K562 (cell line): ENCODE measurements at regions not wholly inside any gene's neighbourhood (a gene's known extent, or its start where the extent isn't known, plus 50 kb on each side); places are given as distances from the start of the nearest gene placed in this dataset.
A peak's percentile ranks its signal among the peaks of the same experiment; 100 is the strongest.

ENCODE experiments used
- ATAC-seq: fragments of 200-7000 bp; cut with Tn5 transposase; 3 replicates; pipeline ENCODE4 v1.9.1; 2020; ENCODE audit warnings: moderate library complexity
- BruUV-seq: library from RNA; stranded (reverse); fragments of 400-500 nt; replicated peaks from 2 replicates; lab custom pipeline; 2021; lab: Mats Ljungman, UMichigan
- CTCF ChIA-PET: fragments of 300-600 bp; formaldehyde crosslinking; extraction: SDS; loops from one replicate; lab custom pipeline; 2021; ENCODE audit warnings: low intra/inter-chr PET ratio; lab: Yijun Ruan, JAX
- POLR2A ChIA-PET: fragments of 300-600, 350-650 bp; sonication (Branson Sonifier 250); formaldehyde crosslinking; extraction: SDS; loops from one replicate; lab custom pipeline; 2021; ENCODE audit warnings: antibody characterized with exemption, inconsistent platforms; lab: Yijun Ruan, JAX
- DNase-seq, 4 experiments: peaks; one replicate each; pipeline versions ENCODE4 v3.0.0 to v3.0.0-alpha.2; 2011 to 2018; ENCODE audit warnings: low spot score in 3 of 4, mixed read lengths in 3 of 4; ENCODE audit errors: extremely low read depth in 1 of 4
- FAIRE-seq: peaks from 2 replicates; lab custom pipeline; 2011; peaks lifted over from hg19 to GRCh38; lab: Jason Lieb, UNC
- H2AFZ ChIP-seq: 2 replicates; pipeline ENCODE4 v1.6.0; 2011; ENCODE audit warnings: low read depth, low read length, control low read depth, inconsistent platforms
- H3K27ac ChIP-seq: fragments of 200-600 bp; 3 replicates; pipeline ENCODE4 v1.8.0; 2011; ENCODE audit warnings: low read depth, mild to moderate bottlenecking, control low read depth, inconsistent platforms, low read length, moderate library complexity, mixed read lengths; ENCODE audit errors: extremely low read depth
- H3K27me3 ChIP-seq, 2 experiments: fragments of 300-600 bp in 1 of 2; 2 replicates in 1 of 2; 3 replicates in 1 of 2; pipeline versions ENCODE4 v1.6.0 to v1.8.0; 2011; ENCODE audit warnings: inconsistent platforms in 2 of 2, low read length in 2 of 2, mild to moderate bottlenecking in 1 of 2, mixed read lengths in 1 of 2, moderate library complexity in 1 of 2; ENCODE audit not compliant: control insufficient read depth in 2 of 2, insufficient read depth in 2 of 2
- H3K36me3 ChIP-seq: fragments of 300-600 bp; 3 replicates; pipeline ENCODE4 v1.8.0; 2011; ENCODE audit warnings: mild to moderate bottlenecking, low read length, inconsistent platforms; ENCODE audit not compliant: control insufficient read depth, insufficient read depth
- H3K4me1 ChIP-seq, 2 experiments: fragments of 200-600 bp in 1 of 2; replicated peaks in 1 of 2; 2 replicates in 1 of 2; 3 replicates in 1 of 2; pipeline versions ENCODE4 v1.5.1 to v1.8.0; 2011; ENCODE audit warnings: inconsistent platforms in 2 of 2, low read length in 2 of 2, mild to moderate bottlenecking in 1 of 2, mixed read lengths in 1 of 2, moderate library complexity in 1 of 2; ENCODE audit not compliant: control insufficient read depth in 2 of 2, insufficient read depth in 2 of 2
- H3K4me2 ChIP-seq: 2 replicates; pipeline ENCODE4 v1.6.1; 2011; ENCODE audit warnings: low read length, control low read depth, inconsistent platforms, mixed read lengths; ENCODE audit not compliant: insufficient read depth
- H3K4me3 ChIP-seq: fragments of 200-600 bp; sonication (generic), shearing (Covaris generic); 2 replicates; pipeline ENCODE4 v1.5.1; 2016; ENCODE audit warnings: control low read depth, inconsistent platforms
- H3K79me2 ChIP-seq: fragments of 200-600 bp; 3 replicates; pipeline ENCODE4 v1.8.0; 2011; ENCODE audit warnings: low read length, inconsistent platforms; ENCODE audit not compliant: control insufficient read depth, insufficient read depth
- H3K9ac ChIP-seq, 2 experiments: 2 replicates each; pipeline versions ENCODE4 v1.6.0 to v1.6.1; 2011; ENCODE audit warnings: low read depth in 2 of 2, low read length in 2 of 2, control low read depth in 1 of 2, inconsistent platforms in 1 of 2, mild to moderate bottlenecking in 1 of 2, mixed read lengths in 1 of 2; ENCODE audit not compliant: insufficient read depth in 1 of 2
- H3K9me1 ChIP-seq: one replicate; pipeline ENCODE4 v1.6.0; 2011; ENCODE audit warnings: inconsistent platforms, mild to moderate bottlenecking, low read length, moderate library complexity; ENCODE audit not compliant: control insufficient read depth, insufficient read depth
- H3K9me3 ChIP-seq: replicated peaks from 2 replicates; pipeline ENCODE4 v1.5.1; 2011; ENCODE audit warnings: low read depth, low read length, inconsistent platforms; ENCODE audit not compliant: control insufficient read depth, insufficient read depth
- H4K20me1 ChIP-seq: replicated peaks from 2 replicates; pipeline ENCODE4 v1.6.1; 2011; ENCODE audit warnings: low read length, inconsistent platforms, mixed read lengths; ENCODE audit not compliant: control insufficient read depth, insufficient read depth
- ATF7 ChIP-seq: fragments of 450-650 bp; IDR thresholded peaks from 2 replicates; pipeline ENCODE4 v1.7.1; 2014; ENCODE audit warnings: mild to moderate bottlenecking, moderate library complexity
- CREM ChIP-seq: IDR thresholded peaks from 2 replicates; pipeline ENCODE4 v1.6.1; 2014; ENCODE audit warnings: antibody characterized with exemption, low read depth
- ELF1 ChIP-seq: fragments of 200-800 bp; sonication (Bioruptor generic); IDR thresholded peaks from 2 replicates; pipeline ENCODE4 v1.6.1; 2016; ENCODE audit warnings: missing genetic modification characterization, missing compliant biosample characterization
- FOXJ3 ChIP-seq: sonication (generic); formaldehyde crosslinking; IDR thresholded peaks from 2 replicates; pipeline ENCODE4 v1.4.0; 2020; ENCODE audit warnings: mild to moderate bottlenecking, missing genetic modification reagents
- FOXM1 ChIP-seq, 2 experiments: fragments of 450-650 bp in 1 of 2; sonication (generic) in 1 of 2; formaldehyde crosslinking in 1 of 2; IDR thresholded peaks; 2 replicates each; pipeline versions ENCODE4 v1.6.1 to v1.9.0; 2017 to 2022; ENCODE audit warnings: low read depth in 2 of 2, mild to moderate bottlenecking in 2 of 2, missing genetic modification reagents in 1 of 2, moderate library complexity in 1 of 2
- MEIS2 ChIP-seq: fragments of 450-650 bp; IDR thresholded peaks from 2 replicates; pipeline ENCODE4 v1.6.1; 2014; ENCODE audit warnings: mild to moderate bottlenecking; ENCODE audit not compliant: partially characterized antibody
- RAD51 ChIP-seq: fragments of 450-650 bp; IDR thresholded peaks from 2 replicates; pipeline ENCODE4 v1.7.1; 2016; ENCODE audit warnings: low read depth, mild to moderate bottlenecking, borderline replicate concordance
- SPI1 ChIP-seq: IDR thresholded peaks from 2 replicates; pipeline ENCODE4 v1.6.1; 2011; ENCODE audit warnings: low read depth, low read length, control low read depth, borderline replicate concordance
- YY1 ChIP-seq, 3 experiments: IDR thresholded peaks; 2 replicates each; pipeline ENCODE4 v1.6.1; 2011; ENCODE audit warnings: low read length in 2 of 3, mild to moderate bottlenecking in 2 of 3, moderate library complexity in 2 of 3, borderline replicate concordance in 1 of 3, control low read depth in 1 of 3, low read depth in 1 of 3; ENCODE audit not compliant: insufficient read depth in 3 of 3, insufficient replicate concordance in 2 of 3, control insufficient read depth in 1 of 3, insufficient read length in 1 of 3; ENCODE audit errors: extremely low read depth in 1 of 3
- ZBTB17 ChIP-seq: fragments of 450-650 bp; formaldehyde crosslinking; IDR thresholded peaks from 2 replicates; pipeline ENCODE4 v1.4.0; 2020; ENCODE audit warnings: mild to moderate bottlenecking
- ZNF143 ChIP-seq: sonication (generic); formaldehyde crosslinking; IDR thresholded peaks from 2 replicates; pipeline ENCODE4 v1.9.0; 2022; ENCODE audit warnings: mild to moderate bottlenecking, missing genetic modification reagents
- WGBS: fragments of 100-300 bp; shearing (Covaris generic); methylation state at CpG from one replicate; pipeline ENCODE4 v1.1.6; 2016; ENCODE audit warnings: low coverage, mixed read lengths; ENCODE audit not compliant: insufficient coverage; ENCODE audit errors: missing lambda C conversion rate; 5-methylcytosine and 5-hydroxymethylcytosine counted together
- in situ Hi-C: fragments of 300-500 bp; cut with MboI; formaldehyde crosslinking; loops from 4 replicates; pipeline ENCODE4 v1.15.0; 2018; ENCODE audit warnings: inconsistent platforms, mixed read lengths
- intact Hi-C: fragments of 100-400 bp; cut with micrococcal nuclease; formaldehyde crosslinking; loops from 2 replicates; pipeline ENCODE4 v1.14.2; 2022
- TF ChIP-seq, protein P1 (sequence below), 2 experiments: fragments of 450-650 bp; IDR thresholded peaks; 2 replicates each; pipeline ENCODE4 v1.6.1; 2018; ENCODE audit warnings: mild to moderate bottlenecking in 2 of 2, low read depth in 1 of 2; ENCODE audit not compliant: partially characterized antibody in 2 of 2
- TF ChIP-seq, protein P2 (sequence below): sonication (generic); formaldehyde crosslinking; IDR thresholded peaks from 2 replicates; pipeline ENCODE4 v1.9.0; 2022; ENCODE audit warnings: mild to moderate bottlenecking, missing genetic modification reagents
- TF ChIP-seq, protein P3 (sequence below): sonication (generic); formaldehyde crosslinking; IDR thresholded peaks from 2 replicates; pipeline ENCODE4 v1.8.0; 2022; ENCODE audit warnings: missing genetic modification reagents, mild to moderate bottlenecking, moderate library complexity, borderline replicate concordance
- TF ChIP-seq, protein P4 (sequence below): sonication (generic); formaldehyde crosslinking; IDR thresholded peaks from 2 replicates; pipeline ENCODE4 v1.5.0; 2020; ENCODE audit warnings: missing genetic modification reagents

DNA sequence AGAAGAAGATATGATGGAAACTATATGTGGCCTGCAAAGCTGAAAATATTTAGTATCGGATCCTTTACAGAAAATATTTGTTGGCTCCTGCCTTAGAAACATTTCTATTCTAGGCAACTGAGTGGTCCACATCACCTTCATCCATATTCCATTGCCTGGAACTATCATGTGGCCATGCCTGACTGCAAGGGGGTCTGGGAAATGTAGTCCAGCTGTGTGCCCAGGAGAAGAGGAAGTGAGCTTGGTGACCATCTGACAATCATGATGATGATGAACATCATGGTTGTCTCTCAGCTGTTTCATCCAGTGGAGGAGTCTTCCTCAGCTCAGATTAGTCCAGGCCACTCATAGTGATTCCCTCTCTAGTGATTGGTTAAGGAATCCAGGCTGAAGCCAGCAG, 61.8 kb upstream of the IFNLR1 start:
- Histone ChIP-seq H3K4me2 (no peak overlapping the region), H3K79me2 (no peaks in the 10 kb centered on the region), H3K9me3 (no peaks in the 10 kb centered on the region), H3K27me3 (peaks cover 5 to 19% of the 10 kb centered on the region in 2 experiments; a peak in 4 of 5 replicates), H3K4me3 (no peak overlapping the region), H3K9ac (no peak overlapping the region), H4K20me1 (no peaks in the 10 kb centered on the region), H2AFZ (peak overlapping the region; percentile 13; the same call in 1 of the 2 replicates), H3K9me1 (no peaks in the 10 kb centered on the region), H3K36me3 (no peaks in the 10 kb centered on the region), H3K4me1 (peaks cover 4 to 9% of the 10 kb centered on the region in 2 experiments; a peak in 3 of 5 replicates), H3K27ac (no peak overlapping the region)
- ChIA-PET CTCF (no interaction called here), POLR2A (interaction anchor here (0.6 to 1.1 kb wide), 4 partner anchors 18 to 629 kb away, joined by 3 read pairs; no protein-coding TSS in a partner anchor)
- 8% methylated on average over 1 of the region's 1 CpG for WGBS
- intact Hi-C loops, result no loop called here
- no TSS peak for BruUV-seq
- DNase-seq (peak in 1 of 4 experiments; percentile 18), FAIRE-seq (peak; percentile 81), ATAC-seq (peak; percentile 76)
- in situ Hi-C loops, result no loop called here
- TF ChIP-seq ELF1 (tag) (peak; percentile 77), YY1 (IDR thresholded peaks at IDR 0.05; ENCODE audit: borderline replicate concordance in 1 of 3, control insufficient read depth in 1 of 3, extremely low read depth in 1 of 3, insufficient read depth in 3 of 3, insufficient read length in 1 of 3, insufficient replicate concordance in 2 of 3, low read depth in 1 of 3, low read length in 2 of 3) (peak in 1 of 3 experiments; percentile 40), SPI1 (peak; percentile 97), ZBTB17 (CRISPR knock-in tag) (0 out of 2 replicates have a peak, but pooled peaks have one; percentile 53), ATF7 (no peak), ZNF143 (CRISPR knock-in tag) (peak; percentile 80), MEIS2 (peak; percentile 22), FOXM1 (IDR thresholded peaks at IDR 0.05; ENCODE audit: low read depth) (no peak), FOXM1 (CRISPR knock-in tag; IDR thresholded peaks at IDR 0.05; ENCODE audit: low read depth) (no peak), CREM (peak; percentile 39; the same call in 1 of the 2 replicates), RAD51 (peak; percentile 55; the same call in 1 of the 2 replicates), FOXJ3 (CRISPR knock-in tag) (no peak)
- TF ChIP-seq, protein P1, sequence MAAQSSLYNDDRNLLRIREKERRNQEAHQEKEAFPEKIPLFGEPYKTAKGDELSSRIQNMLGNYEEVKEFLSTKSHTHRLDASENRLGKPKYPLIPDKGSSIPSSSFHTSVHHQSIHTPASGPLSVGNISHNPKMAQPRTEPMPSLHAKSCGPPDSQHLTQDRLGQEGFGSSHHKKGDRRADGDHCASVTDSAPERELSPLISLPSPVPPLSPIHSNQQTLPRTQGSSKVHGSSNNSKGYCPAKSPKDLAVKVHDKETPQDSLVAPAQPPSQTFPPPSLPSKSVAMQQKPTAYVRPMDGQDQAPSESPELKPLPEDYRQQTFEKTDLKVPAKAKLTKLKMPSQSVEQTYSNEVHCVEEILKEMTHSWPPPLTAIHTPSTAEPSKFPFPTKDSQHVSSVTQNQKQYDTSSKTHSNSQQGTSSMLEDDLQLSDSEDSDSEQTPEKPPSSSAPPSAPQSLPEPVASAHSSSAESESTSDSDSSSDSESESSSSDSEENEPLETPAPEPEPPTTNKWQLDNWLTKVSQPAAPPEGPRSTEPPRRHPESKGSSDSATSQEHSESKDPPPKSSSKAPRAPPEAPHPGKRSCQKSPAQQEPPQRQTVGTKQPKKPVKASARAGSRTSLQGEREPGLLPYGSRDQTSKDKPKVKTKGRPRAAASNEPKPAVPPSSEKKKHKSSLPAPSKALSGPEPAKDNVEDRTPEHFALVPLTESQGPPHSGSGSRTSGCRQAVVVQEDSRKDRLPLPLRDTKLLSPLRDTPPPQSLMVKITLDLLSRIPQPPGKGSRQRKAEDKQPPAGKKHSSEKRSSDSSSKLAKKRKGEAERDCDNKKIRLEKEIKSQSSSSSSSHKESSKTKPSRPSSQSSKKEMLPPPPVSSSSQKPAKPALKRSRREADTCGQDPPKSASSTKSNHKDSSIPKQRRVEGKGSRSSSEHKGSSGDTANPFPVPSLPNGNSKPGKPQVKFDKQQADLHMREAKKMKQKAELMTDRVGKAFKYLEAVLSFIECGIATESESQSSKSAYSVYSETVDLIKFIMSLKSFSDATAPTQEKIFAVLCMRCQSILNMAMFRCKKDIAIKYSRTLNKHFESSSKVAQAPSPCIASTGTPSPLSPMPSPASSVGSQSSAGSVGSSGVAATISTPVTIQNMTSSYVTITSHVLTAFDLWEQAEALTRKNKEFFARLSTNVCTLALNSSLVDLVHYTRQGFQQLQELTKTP (IDR thresholded peaks at IDR 0.05; ENCODE audit: low read depth in 1 of 2, partially characterized antibody in 2 of 2), result peak in 1 of 2 experiments; percentile 62
- TF ChIP-seq, protein P2, sequence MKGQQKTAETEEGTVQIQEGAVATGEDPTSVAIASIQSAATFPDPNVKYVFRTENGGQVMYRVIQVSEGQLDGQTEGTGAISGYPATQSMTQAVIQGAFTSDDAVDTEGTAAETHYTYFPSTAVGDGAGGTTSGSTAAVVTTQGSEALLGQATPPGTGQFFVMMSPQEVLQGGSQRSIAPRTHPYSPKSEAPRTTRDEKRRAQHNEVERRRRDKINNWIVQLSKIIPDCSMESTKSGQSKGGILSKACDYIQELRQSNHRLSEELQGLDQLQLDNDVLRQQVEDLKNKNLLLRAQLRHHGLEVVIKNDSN, result peak; percentile 67
- TF ChIP-seq, protein P3, sequence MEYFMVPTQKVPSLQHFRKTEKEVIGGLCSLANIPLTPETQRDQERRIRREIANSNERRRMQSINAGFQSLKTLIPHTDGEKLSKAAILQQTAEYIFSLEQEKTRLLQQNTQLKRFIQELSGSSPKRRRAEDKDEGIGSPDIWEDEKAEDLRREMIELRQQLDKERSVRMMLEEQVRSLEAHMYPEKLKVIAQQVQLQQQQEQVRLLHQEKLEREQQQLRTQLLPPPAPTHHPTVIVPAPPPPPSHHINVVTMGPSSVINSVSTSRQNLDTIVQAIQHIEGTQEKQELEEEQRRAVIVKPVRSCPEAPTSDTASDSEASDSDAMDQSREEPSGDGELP (CRISPR knock-in tag), result peak; percentile 41
- TF ChIP-seq, protein P4, sequence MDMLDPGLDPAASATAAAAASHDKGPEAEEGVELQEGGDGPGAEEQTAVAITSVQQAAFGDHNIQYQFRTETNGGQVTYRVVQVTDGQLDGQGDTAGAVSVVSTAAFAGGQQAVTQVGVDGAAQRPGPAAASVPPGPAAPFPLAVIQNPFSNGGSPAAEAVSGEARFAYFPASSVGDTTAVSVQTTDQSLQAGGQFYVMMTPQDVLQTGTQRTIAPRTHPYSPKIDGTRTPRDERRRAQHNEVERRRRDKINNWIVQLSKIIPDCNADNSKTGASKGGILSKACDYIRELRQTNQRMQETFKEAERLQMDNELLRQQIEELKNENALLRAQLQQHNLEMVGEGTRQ, result peak; percentile 83
